Fibroblast of pulmonary artery (primary cell): ENCODE measurements at regions not wholly inside any gene's neighbourhood (a gene's known extent, or its start where the extent isn't known, plus 50 kb on each side); places are given as distances from the start of the nearest gene placed in this dataset.

Source experiments
- DNase-seq: peaks from one replicate; pipeline ENCODE4 v3.0.0-alpha.2; 2010; ENCODE audit warnings: low read depth
- H3K4me3 ChIP-seq: replicated peaks from 2 replicates; pipeline ENCODE4 v1.5.1; 2011; ENCODE audit warnings: low read depth, mild to moderate bottlenecking, control low read depth, low read length, moderate library complexity
- CTCF ChIP-seq: IDR thresholded peaks from 2 replicates; pipeline ENCODE4 v1.5.1; 2011; ENCODE audit warnings: mild to moderate bottlenecking, control low read depth, low read length, inconsistent platforms; ENCODE audit errors: missing control alignments

GRCh38 chr2:2542316-2542715 is 211.2 kb upstream of the MYT1L start:
- no peak for TF ChIP-seq CTCF
- DNase-seq, result no peak
- H3K4me3 ChIP-seq, result no peak overlapping the region

- TF ChIP-seq CTCF, result no peak
- no peak overlapping the region for H3K4me3 ChIP-seq
Observed at GRCh38 chr2:2540406-2540805, 209.3 kb upstream of the MYT1L start.

GRCh38 chr2:2536416-2537056 is 205.5 kb upstream of the MYT1L start:
- DNase-seq, result no peak
- no peak for TF ChIP-seq CTCF
- no peak overlapping the region for H3K4me3 ChIP-seq

More at GRCh38 chr2:2540406-2540805, 209.3 kb upstream of the MYT1L start:
- DNase-seq, result no peak

GRCh38 chr2:2530334-2530733 is 199.3 kb upstream of the MYT1L start:
- DNase-seq, result no peak
- no peak for TF ChIP-seq CTCF
- no peak overlapping the region for H3K4me3 ChIP-seq

GRCh38 chr2:2528846-2529245 is 197.8 kb upstream of the MYT1L start:
- no peak overlapping the region for H3K4me3 ChIP-seq
- no peak for TF ChIP-seq CTCF
- no peak for DNase-seq

GRCh38 chr2:2527148-2527547 is 196.1 kb upstream of the MYT1L start:
- TF ChIP-seq CTCF, result no peak
- no peak overlapping the region for H3K4me3 ChIP-seq
- no peak for DNase-seq

GRCh38 chr2:2524348-2524941 is 193.4 kb upstream of the MYT1L start:
- DNase-seq, result no peak
- H3K4me3 ChIP-seq, result no peak overlapping the region
- no peak for TF ChIP-seq CTCF
